ENCODE measurements at regions not wholly inside any gene's neighbourhood (a gene's known extent, or its start where the extent isn't known, plus 50 kb on each side); places are given as distances from the start of the nearest gene placed in this dataset.

- intact Hi-C loops (cut with DNase I): no loop called here
- H3K36me3 ChIP-seq: no peaks in the 10 kb centered on the region
- TF ChIP-seq POLR2A (IDR thresholded peaks at IDR 0.05): no peak
- TF ChIP-seq POLR2AphosphoS5 (IDR thresholded peaks at IDR 0.05): no peak
- no peak for TF ChIP-seq CTCF (IDR thresholded peaks at IDR 0.05)
- 90% methylated on average over 2 of the region's 2 CpGs for WGBS
- H3K4me3 ChIP-seq: no peak overlapping the region
- no peak for DNase-seq (ENCODE audit: low spot score)
- H3K9me3 ChIP-seq: no peaks in the 10 kb centered on the region
- H3K27ac ChIP-seq: no peak overlapping the region
- H3K4me1 ChIP-seq (replicated peaks): no peaks in the 10 kb centered on the region
- H3K27me3 ChIP-seq (replicated peaks; ENCODE audit: insufficient read depth): no peaks in the 10 kb centered on the region
Observed at GRCh38 chr16:59042301-59042700, 308.2 kb upstream of the GOT2 start.

DNA sequence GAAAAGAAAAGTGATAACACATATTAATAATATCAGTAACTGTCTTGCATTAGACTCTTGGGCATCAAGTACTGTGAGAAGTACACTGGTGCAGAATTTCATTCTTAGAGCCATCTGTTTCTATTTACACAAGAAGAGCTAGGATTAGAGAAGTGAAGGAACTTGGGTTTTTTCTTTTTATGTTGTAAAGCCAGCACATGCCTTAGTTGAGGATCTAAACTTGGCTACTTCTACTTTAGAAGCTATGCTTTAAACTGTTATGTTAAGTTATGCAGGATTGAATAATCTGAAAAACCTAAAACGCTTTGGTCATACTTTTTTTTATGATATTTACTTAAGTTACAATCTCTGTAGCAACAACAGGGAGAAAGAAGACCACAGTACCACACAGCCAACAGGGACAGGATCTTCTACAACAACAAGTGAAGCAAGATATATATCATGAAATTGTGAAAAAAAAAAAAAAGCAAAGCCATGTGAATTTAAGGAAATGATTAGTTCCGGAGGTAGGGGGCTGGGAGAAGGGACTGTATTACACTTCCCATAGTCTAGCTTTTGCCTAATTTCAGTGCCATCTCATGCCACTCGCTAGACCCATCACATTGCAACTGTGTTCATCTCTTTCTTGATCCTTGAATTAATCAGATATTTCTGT lies 305.1 kb upstream of the GOT2 start:
- Histone ChIP-seq H3K4me1 (replicated peaks) (no peaks in the 10 kb centered on the region), H3K4me3 (no peak overlapping the region), H3K9me3 (no peaks in the 10 kb centered on the region), H3K27ac (no peak overlapping the region), H3K36me3 (no peaks in the 10 kb centered on the region), H3K27me3 (replicated peaks; ENCODE audit: insufficient read depth) (no peaks in the 10 kb centered on the region)
- 67% methylated on average over 3 of the region's 3 CpGs for WGBS
- intact Hi-C loops (cut with DNase I): no loop called here
- no peak for TF ChIP-seq POLR2AphosphoS5 (IDR thresholded peaks at IDR 0.05)
- no peak for TF ChIP-seq POLR2A (IDR thresholded peaks at IDR 0.05)
- no peak for TF ChIP-seq CTCF (IDR thresholded peaks at IDR 0.05)
- DNase-seq (ENCODE audit: low spot score): no peak

DNA sequence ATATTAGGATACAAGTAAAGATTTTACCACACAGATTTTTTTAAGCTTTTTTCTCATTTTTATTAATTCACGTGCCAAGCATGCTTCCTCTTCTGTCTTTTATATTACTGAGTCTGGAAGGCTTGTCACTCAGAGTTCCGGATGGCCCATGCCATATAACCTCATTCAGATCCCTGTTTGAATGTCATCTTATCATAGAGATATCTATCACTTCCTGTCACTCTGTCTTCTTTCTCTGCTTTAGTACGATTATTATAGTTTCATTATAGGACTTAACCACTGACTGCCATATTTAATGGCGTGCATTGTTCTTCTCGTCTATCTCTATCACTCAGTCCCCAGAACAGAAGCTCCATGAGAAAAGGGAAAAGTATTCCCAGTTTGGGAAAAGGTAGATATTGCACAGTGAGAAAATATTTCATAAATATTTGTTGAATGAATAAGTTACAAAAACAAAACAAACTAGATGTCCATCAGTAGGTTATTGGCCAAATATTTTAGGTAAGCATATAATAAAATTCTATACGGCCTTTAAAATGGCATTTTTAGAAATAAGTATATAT lies 296.9 kb upstream of the GOT2 start:
- Histone ChIP-seq H3K36me3 (no peaks in the 10 kb centered on the region), H3K4me1 (replicated peaks) (no peaks in the 10 kb centered on the region), H3K4me3 (no peak overlapping the region), H3K27me3 (replicated peaks; ENCODE audit: insufficient read depth) (no peaks in the 10 kb centered on the region), H3K9me3 (no peaks in the 10 kb centered on the region), H3K27ac (no peak overlapping the region)
- 81% methylated on average over 6 of the region's 6 CpGs for WGBS
- DNase-seq (ENCODE audit: low spot score): no peak
- intact Hi-C loops (cut with DNase I): no loop called here
- TF ChIP-seq POLR2A (IDR thresholded peaks at IDR 0.05): no peak
- no peak for TF ChIP-seq POLR2AphosphoS5 (IDR thresholded peaks at IDR 0.05)
- no peak for TF ChIP-seq CTCF (IDR thresholded peaks at IDR 0.05)

GRCh38 chr16:59021751-59022150 lies 287.6 kb upstream of the GOT2 start:
- Histone ChIP-seq H3K27me3 (replicated peaks; ENCODE audit: insufficient read depth) (no peaks in the 10 kb centered on the region), H3K4me3 (no peak overlapping the region), H3K36me3 (no peaks in the 10 kb centered on the region), H3K27ac (no peak overlapping the region), H3K4me1 (replicated peaks) (no peaks in the 10 kb centered on the region), H3K9me3 (no peaks in the 10 kb centered on the region)
- TF ChIP-seq POLR2A (IDR thresholded peaks at IDR 0.05): no peak
- no peak for TF ChIP-seq CTCF (IDR thresholded peaks at IDR 0.05)
- no peak for TF ChIP-seq POLR2AphosphoS5 (IDR thresholded peaks at IDR 0.05)
- intact Hi-C loops (cut with DNase I): no loop called here
- WGBS: 81% methylated on average over 7 of the region's 7 CpGs
- DNase-seq (ENCODE audit: low spot score): no peak

GRCh38 chr16:59013930-59014329 lies 279.8 kb upstream of the GOT2 start:
- no peak overlapping the region for H3K27ac ChIP-seq
- H3K36me3 ChIP-seq: no peaks in the 10 kb centered on the region
- H3K4me1 ChIP-seq (replicated peaks): no peaks in the 10 kb centered on the region
- intact Hi-C loops (cut with DNase I): no loop called here
- 77% methylated on average over 6 of the region's 6 CpGs for WGBS
- DNase-seq (ENCODE audit: low spot score): no peak
- no peaks in the 10 kb centered on the region for H3K27me3 ChIP-seq (replicated peaks; ENCODE audit: insufficient read depth)
- no peaks in the 10 kb centered on the region for H3K9me3 ChIP-seq
- TF ChIP-seq POLR2A (IDR thresholded peaks at IDR 0.05) (no peak), POLR2AphosphoS5 (IDR thresholded peaks at IDR 0.05) (no peak)
- H3K4me3 ChIP-seq: no peak overlapping the region

Measured in prostate gland (tissue), 2 donors.